ENCODE measurements at regions not wholly inside any gene's neighbourhood (a gene's known extent, or its start where the extent isn't known, plus 50 kb on each side); places are given as distances from the start of the nearest gene placed in this dataset.
"Not testable (repeated sequence)": the region's sequence is repeated elsewhere in the genome, so short reads cannot be mapped to it uniquely, and the experiment has no call there.

- Histone ChIP-seq H3K27ac (no peak overlapping the region), H3K4me1 (no peaks in the 10 kb centered on the region), H3K27me3 (no peaks in the 10 kb centered on the region), H3K4me3 (no peak overlapping the region), H3K4me2 (no peak overlapping the region), H3K9ac (no peak overlapping the region), H3K9me3 (replicated peaks in 1 of 11) (peaks cover 30 to 48% (median 34%) of the 10 kb centered on the region in 11 experiments), H3K36me3 (no peaks in the 10 kb centered on the region), H4K20me1 (no peaks in the 10 kb centered on the region)
- TF ChIP-seq Cebpa-rat (IDR thresholded peaks at IDR 0.05) = no peak
These were observed 695.6 kb upstream of the LMO3 start for GRCh38 chr12:17301544-17301943.

GRCh38 chr12:17296882-17297281 is 690.9 kb upstream of the LMO3 start:
- Histone ChIP-seq H3K9ac (no peak overlapping the region), H3K27ac (no peak overlapping the region), H3K27me3 (no peaks in the 10 kb centered on the region), H3K4me1 (no peaks in the 10 kb centered on the region), H4K20me1 (no peaks in the 10 kb centered on the region), H3K4me3 (no peak overlapping the region), H3K36me3 (no peaks in the 10 kb centered on the region), H3K9me3 (replicated peaks in 1 of 11) (peaks cover 9 to 19% (median 15%) of the 10 kb centered on the region in 11 experiments; a peak in 20 of 22 replicates), H3K4me2 (no peak overlapping the region)
- TF ChIP-seq Cebpa-rat (IDR thresholded peaks at IDR 0.05) = no peak

DNA sequence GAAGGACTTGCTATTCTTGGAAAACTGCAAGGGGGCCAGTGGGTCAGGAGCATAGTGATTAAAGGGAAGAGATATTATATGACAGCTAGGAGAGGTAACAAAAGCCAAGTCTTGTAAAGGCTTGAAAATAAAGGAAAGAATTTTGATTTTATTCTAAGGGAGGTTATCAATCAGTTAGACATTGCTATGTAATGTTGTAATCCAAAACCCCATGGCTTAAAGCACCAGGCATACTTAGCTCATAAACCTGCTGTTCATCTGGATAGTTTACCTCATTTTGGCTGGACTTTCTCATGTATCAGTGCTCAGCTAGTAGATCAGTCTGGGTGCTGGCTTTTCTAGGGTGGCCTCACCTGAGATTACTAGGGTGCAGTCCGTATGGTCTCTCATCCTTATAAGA is 680.9 kb upstream of the LMO3 start:
- H3K27ac ChIP-seq = no peak overlapping the region
- H4K20me1 ChIP-seq = no peaks in the 10 kb centered on the region
- H3K4me2 ChIP-seq = no peak overlapping the region
- H3K36me3 ChIP-seq = no peaks in the 10 kb centered on the region
- H3K9ac ChIP-seq = no peak overlapping the region
- H3K4me3 ChIP-seq = no peak overlapping the region
- H3K9me3 ChIP-seq (replicated peaks in 1 of 11) = peaks cover 0 to 11% (median 8%) of the 10 kb centered on the region in 11 experiments; a peak in 15 of 22 replicates
- no peaks in the 10 kb centered on the region for H3K4me1 ChIP-seq
- TF ChIP-seq Cebpa-rat (IDR thresholded peaks at IDR 0.05) = no peak
- H3K27me3 ChIP-seq = no peaks in the 10 kb centered on the region

DNA sequence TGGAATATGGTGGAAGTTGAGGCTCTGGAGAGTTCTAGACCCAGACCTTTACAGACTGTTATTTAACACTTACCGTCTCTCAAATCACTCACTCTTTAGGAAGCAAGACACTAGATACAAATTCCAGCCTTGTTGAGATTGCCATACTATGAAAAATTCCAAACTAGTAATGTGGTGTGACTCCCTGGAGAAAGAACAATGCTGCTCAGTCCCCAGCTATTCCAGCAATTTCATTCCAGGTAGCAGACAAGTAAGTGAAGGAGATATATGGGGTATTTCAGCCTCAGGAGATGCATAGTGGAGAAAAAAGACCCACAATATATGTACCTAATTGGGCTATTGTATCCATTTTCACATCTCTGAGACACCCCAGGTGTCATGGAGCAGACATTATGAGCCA is 678.9 kb upstream of the LMO3 start:
- no peaks in the 10 kb centered on the region for H3K36me3 ChIP-seq
- H3K4me3 ChIP-seq = no peak overlapping the region
- peaks cover 0 to 11% (median 8%) of the 10 kb centered on the region in 11 experiments; a peak in 15 of 22 replicates for H3K9me3 ChIP-seq (replicated peaks in 1 of 11)
- no peaks in the 10 kb centered on the region for H3K27me3 ChIP-seq
- H4K20me1 ChIP-seq = no peaks in the 10 kb centered on the region
- H3K4me1 ChIP-seq = no peaks in the 10 kb centered on the region
- no peak for TF ChIP-seq Cebpa-rat (IDR thresholded peaks at IDR 0.05)
- H3K9ac ChIP-seq = no peak overlapping the region
- no peak overlapping the region for H3K27ac ChIP-seq
- no peak overlapping the region for H3K4me2 ChIP-seq

DNA sequence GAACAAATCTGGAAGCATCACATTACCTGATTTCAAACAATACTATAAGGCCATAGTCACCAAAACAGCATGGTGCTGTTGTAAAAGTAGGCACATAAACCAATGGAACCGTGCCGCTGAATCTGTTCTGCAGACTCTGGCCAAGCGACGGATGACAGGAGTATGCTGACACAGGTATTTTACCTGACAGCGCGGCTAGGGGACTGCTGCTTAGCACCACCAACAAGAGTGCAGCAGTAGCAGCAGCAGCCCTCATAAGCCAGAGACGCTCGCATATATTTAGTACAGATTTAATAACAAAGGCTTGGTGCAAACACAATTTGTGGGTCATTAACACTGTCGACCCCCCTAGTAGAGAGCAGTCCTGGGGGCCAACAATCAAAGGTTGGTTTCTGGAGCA is 677.6 kb upstream of the LMO3 start:
- peaks cover 0 to 11% (median 8%) of the 10 kb centered on the region in 11 experiments; a peak in 15 of 22 replicates for H3K9me3 ChIP-seq (replicated peaks in 1 of 11)
- H4K20me1 ChIP-seq = no peaks in the 10 kb centered on the region
- no peaks in the 10 kb centered on the region for H3K36me3 ChIP-seq
- no peak overlapping the region for H3K27ac ChIP-seq
- TF ChIP-seq Cebpa-rat (IDR thresholded peaks at IDR 0.05) = no peak
- H3K4me2 ChIP-seq = no peak overlapping the region
- no peaks in the 10 kb centered on the region for H3K4me1 ChIP-seq
- no peak overlapping the region for H3K4me3 ChIP-seq
- no peak overlapping the region for H3K9ac ChIP-seq
- H3K27me3 ChIP-seq = no peaks in the 10 kb centered on the region

- not testable (repeated sequence) for H3K27me3 ChIP-seq
These were observed 676.2 kb upstream of the LMO3 start for GRCh38 chr12:17282169-17282568.

GRCh38 chr12:17278946-17279345 is 673.0 kb upstream of the LMO3 start:
- Histone ChIP-seq H3K4me1 (no peaks in the 10 kb centered on the region), H3K9ac (no peak overlapping the region), H3K36me3 (no peaks in the 10 kb centered on the region), H3K9me3 (replicated peaks in 1 of 11) (no peaks in the 10 kb centered on the region), H3K27ac (no peak overlapping the region), H3K27me3 (no peaks in the 10 kb centered on the region), H3K4me2 (no peak overlapping the region), H4K20me1 (no peaks in the 10 kb centered on the region), H3K4me3 (no peak overlapping the region)
- TF ChIP-seq Cebpa-rat (IDR thresholded peaks at IDR 0.05) = no peak

More at GRCh38 chr12:17282169-17282568, 676.2 kb upstream of the LMO3 start:
- H3K9ac ChIP-seq; H4K20me1 ChIP-seq; H3K4me2 ChIP-seq; H3K4me3 ChIP-seq; H3K27ac ChIP-seq; H3K4me1 ChIP-seq; H3K36me3 ChIP-seq; H3K9me3 ChIP-seq (replicated peaks in 1 of 11): not testable (repeated sequence)

GRCh38 chr12:17276196-17276595 is 670.2 kb upstream of the LMO3 start:
- no peaks in the 10 kb centered on the region for H3K36me3 ChIP-seq
- H3K27ac ChIP-seq = no peak overlapping the region
- no peaks in the 10 kb centered on the region for H3K9me3 ChIP-seq (replicated peaks in 1 of 11)
- no peaks in the 10 kb centered on the region for H3K4me1 ChIP-seq
- no peak for TF ChIP-seq Cebpa-rat (IDR thresholded peaks at IDR 0.05)
- no peak overlapping the region for H3K9ac ChIP-seq
- H3K27me3 ChIP-seq = no peaks in the 10 kb centered on the region
- H3K4me2 ChIP-seq = no peak overlapping the region
- no peak overlapping the region for H3K4me3 ChIP-seq
- H4K20me1 ChIP-seq = no peaks in the 10 kb centered on the region

GRCh38 chr12:17266856-17267255 is 660.9 kb upstream of the LMO3 start:
- Histone ChIP-seq H3K9me3 (replicated peaks in 1 of 11) (no peaks in the 10 kb centered on the region), H4K20me1 (no peaks in the 10 kb centered on the region), H3K27me3 (no peaks in the 10 kb centered on the region), H3K4me1 (no peaks in the 10 kb centered on the region), H3K27ac (no peak overlapping the region), H3K4me2 (no peak overlapping the region), H3K4me3 (no peak overlapping the region), H3K9ac (no peak overlapping the region), H3K36me3 (no peaks in the 10 kb centered on the region)
- no peak for TF ChIP-seq Cebpa-rat (IDR thresholded peaks at IDR 0.05)

DNA sequence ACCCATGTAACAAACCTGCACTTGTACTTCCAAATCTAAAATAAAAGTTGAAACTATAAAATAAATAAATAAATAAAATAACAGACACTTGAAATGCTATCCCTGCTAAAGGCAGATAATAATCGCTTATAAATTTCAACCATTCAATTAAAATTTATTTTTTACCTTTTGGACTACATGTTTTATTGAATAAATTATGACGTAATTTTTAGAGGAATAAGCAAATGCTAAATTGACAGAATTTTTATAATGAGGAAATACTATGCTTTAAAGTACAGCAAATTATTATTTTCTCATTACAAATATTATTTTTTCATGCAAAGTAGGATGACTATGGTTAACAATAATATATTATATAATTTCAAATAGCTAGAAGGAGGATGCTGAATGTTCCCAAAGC is 658.6 kb upstream of the LMO3 start:
- no peaks in the 10 kb centered on the region for H3K27me3 ChIP-seq
- no peaks in the 10 kb centered on the region for H3K9me3 ChIP-seq (replicated peaks in 1 of 11)
- no peaks in the 10 kb centered on the region for H3K36me3 ChIP-seq
- no peaks in the 10 kb centered on the region for H4K20me1 ChIP-seq
- no peak overlapping the region for H3K27ac ChIP-seq
- H3K4me2 ChIP-seq = no peak overlapping the region
- no peak overlapping the region for H3K4me3 ChIP-seq
- no peak overlapping the region for H3K9ac ChIP-seq
- H3K4me1 ChIP-seq = no peaks in the 10 kb centered on the region
- no peak for TF ChIP-seq Cebpa-rat (IDR thresholded peaks at IDR 0.05)

GRCh38 chr12:17239874-17240273 is 633.9 kb upstream of the LMO3 start:
- no peak overlapping the region for H3K4me2 ChIP-seq
- TF ChIP-seq Cebpa-rat (IDR thresholded peaks at IDR 0.05) = no peak

More at GRCh38 chr12:17239874-17240273, 633.9 kb upstream of the LMO3 start:
- no peaks in the 10 kb centered on the region for H3K9me3 ChIP-seq (replicated peaks in 1 of 11)
- H3K4me1 ChIP-seq = no peaks in the 10 kb centered on the region
- no peak overlapping the region for H3K27ac ChIP-seq
- no peaks in the 10 kb centered on the region for H3K36me3 ChIP-seq
- no peak overlapping the region for H3K9ac ChIP-seq
- no peaks in the 10 kb centered on the region for H4K20me1 ChIP-seq
- H3K27me3 ChIP-seq = no peaks in the 10 kb centered on the region
- no peak overlapping the region for H3K4me3 ChIP-seq
